NT2/D1 (cell line): ENCODE measurements at regions not wholly inside any gene's neighbourhood (a gene's known extent, or its start where the extent isn't known, plus 50 kb on each side); places are given as distances from the start of the nearest gene placed in this dataset.
"Not testable (repeated sequence)": the region's sequence is repeated elsewhere in the genome, so short reads cannot be mapped to it uniquely, and the experiment has no call there.

Source experiments
- DNase-seq: peaks from one replicate; pipeline ENCODE4 v3.0.0-alpha.2; 2011; ENCODE audit warnings: low read depth, low spot score
- H3K27me3 ChIP-seq: 2 replicates; pipeline ENCODE4 v1.6.0; 2011; ENCODE audit warnings: mild to moderate bottlenecking; ENCODE audit not compliant: insufficient read length, insufficient read depth
- H3K36me3 ChIP-seq: 2 replicates; pipeline ENCODE4 v1.6.1; 2011; ENCODE audit warnings: mild to moderate bottlenecking, low read length, mixed read lengths; ENCODE audit not compliant: insufficient read depth, insufficient read length
- H3K4me1 ChIP-seq: 2 replicates; pipeline ENCODE4 v1.5.1; 2011; ENCODE audit not compliant: insufficient read depth, insufficient read length
- H3K4me3 ChIP-seq: 2 replicates; pipeline ENCODE4 v1.5.1; 2011; ENCODE audit warnings: low read depth; ENCODE audit not compliant: insufficient read length
- H3K9ac ChIP-seq: 2 replicates; pipeline ENCODE4 v1.6.0; 2011; ENCODE audit warnings: low read depth; ENCODE audit not compliant: insufficient read length
- H3K9me3 ChIP-seq: 2 replicates; pipeline ENCODE4 v1.5.1; 2011; ENCODE audit warnings: mild to moderate bottlenecking, low read length; ENCODE audit not compliant: insufficient read depth

DNA sequence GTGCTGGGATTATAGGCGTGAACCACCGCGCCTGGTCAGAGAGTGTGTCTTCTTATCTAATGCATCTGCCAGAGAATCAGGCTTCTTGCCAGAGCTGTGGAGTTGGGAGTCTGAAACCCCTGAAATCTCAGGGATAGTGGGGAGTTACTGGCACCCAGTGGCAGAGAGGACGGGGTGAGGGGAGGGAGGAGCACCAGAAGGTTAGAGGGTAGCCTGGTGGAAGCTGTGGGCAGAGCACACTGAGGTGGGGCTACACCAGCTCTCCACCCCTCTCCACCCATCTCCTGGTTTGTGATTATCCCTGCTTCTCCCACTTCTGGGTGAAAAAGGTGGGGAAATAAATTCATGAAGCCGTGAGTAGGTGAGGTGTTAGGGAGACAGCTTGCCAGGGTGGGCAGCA, 63.9 kb upstream of the FAM153A start:
- not testable (repeated sequence) for H3K36me3 ChIP-seq, H3K9me3 ChIP-seq, H3K27me3 ChIP-seq, H3K4me3 ChIP-seq, DNase-seq, H3K4me1 ChIP-seq, H3K9ac ChIP-seq

DNA sequence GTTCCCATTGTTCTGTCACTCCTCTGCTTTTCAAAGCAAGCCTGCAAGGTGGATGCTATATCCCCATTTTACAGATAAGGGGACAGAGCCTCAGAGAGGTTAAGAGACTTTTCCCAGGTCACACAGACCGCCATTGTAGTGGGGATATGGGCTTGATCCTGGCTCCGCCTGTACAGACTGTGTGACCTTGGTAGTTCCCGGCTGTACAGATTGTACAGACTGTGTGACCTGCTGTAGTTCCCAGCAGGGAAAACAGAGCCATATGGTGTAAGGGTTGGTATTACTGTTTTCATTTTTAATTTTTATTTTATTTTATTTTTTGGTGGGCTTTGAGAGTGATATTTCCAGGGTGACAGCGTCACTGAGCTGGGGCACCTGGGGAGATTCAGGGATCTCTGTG, 63.2 kb upstream of the FAM153A start:
- not testable (repeated sequence) for H3K27me3 ChIP-seq, DNase-seq, H3K4me3 ChIP-seq, H3K9ac ChIP-seq, H3K36me3 ChIP-seq, H3K4me1 ChIP-seq, H3K9me3 ChIP-seq

DNA sequence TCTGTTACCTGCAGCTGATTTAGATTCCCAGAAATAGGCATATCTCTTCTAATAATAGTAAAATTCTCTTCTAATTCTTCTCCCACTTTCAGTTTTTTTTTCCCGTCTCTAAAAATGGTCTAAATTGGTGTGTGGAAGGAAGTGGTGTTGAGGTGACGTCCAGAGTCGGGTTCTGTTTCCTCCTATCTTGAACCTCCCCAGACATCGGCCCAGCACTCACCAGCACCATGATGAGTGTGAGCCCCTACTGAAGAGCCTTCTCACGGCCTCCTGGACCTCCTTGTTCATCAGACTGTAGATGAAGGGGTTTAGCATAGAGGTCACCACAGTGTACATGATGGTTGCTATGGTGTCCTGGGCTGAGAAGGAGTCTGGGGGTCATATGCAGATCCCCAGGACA, 53.5 kb upstream of the FAM153A start:
- H3K36me3 ChIP-seq, H3K27me3 ChIP-seq, H3K9ac ChIP-seq, H3K4me1 ChIP-seq, DNase-seq, H3K4me3 ChIP-seq, H3K9me3 ChIP-seq: not testable (repeated sequence)
